HCT116 (cell line): ENCODE measurements at regions not wholly inside any gene's neighbourhood (a gene's known extent, or its start where the extent isn't known, plus 50 kb on each side); places are given as distances from the start of the nearest gene placed in this dataset.

Source experiments
- ATAC-seq: fragments of 200-7000 bp; cut with Tn5 transposase; 2 replicates; pipeline ENCODE4 v1.9.1; 2020; ENCODE audit warnings: mild to moderate bottlenecking, moderate library complexity
- BruUV-seq: library from RNA; stranded (reverse); fragments of 400-500 nt; replicated peaks from 2 replicates; lab custom pipeline; 2021; lab: Mats Ljungman, UMichigan
- CTCF ChIA-PET: fragments of 300-600 bp; sonication (Branson Sonifier 250); formaldehyde crosslinking; loops from one replicate; lab custom pipeline; 2021; ENCODE audit warnings: antibody characterized with exemption; lab: Charles Lee
- POLR2A ChIA-PET: fragments of 300-600, 350-600 bp; sonication (Branson Sonifier 250); formaldehyde crosslinking; loops from one replicate; lab custom pipeline; 2021; ENCODE audit warnings: antibody characterized with exemption; lab: Charles Lee
- RAD21 ChIA-PET, 2 experiments: fragments of 300-600 bp; sonication (Branson Sonifier 250); formaldehyde crosslinking; loops; one replicate each; lab custom pipeline; 2023; ENCODE audit warnings: low total read pairs in 2 of 2; ENCODE audit not compliant: uncharacterized antibody in 2 of 2, unreplicated experiment in 2 of 2, low non-redundant PET in 1 of 2; lab: Charles Lee
- DNase-seq: peaks from one replicate; pipeline ENCODE4 v3.0.0-alpha.2; 2010; ENCODE audit warnings: low read depth, low spot score
- H2AFZ ChIP-seq: fragments of 200-600 bp; shearing (Covaris generic), sonication (generic); 2 replicates; pipeline ENCODE4 v1.6.1; 2017; ENCODE audit warnings: low read depth, mixed run types, mixed read lengths, antibody characterized with exemption, low read length; ENCODE audit not compliant: poor library complexity, severe bottlenecking
- H3K27ac ChIP-seq: 2 replicates; pipeline ENCODE4 v1.5.1; 2012; ENCODE audit warnings: low read depth, low read length
- H3K27me3 ChIP-seq: fragments of 200-600 bp; sonication (generic); 2 replicates; pipeline ENCODE4 v1.6.1; 2016; ENCODE audit warnings: mixed run types, low read length, mixed read lengths; ENCODE audit not compliant: insufficient read depth
- H3K36me3 ChIP-seq, 2 experiments: fragments of 200-500 bp in 1 of 2; fragments of 200-600 bp in 1 of 2; sonication (Bioruptor generic) in 1 of 2; sonication (generic) in 1 of 2; 2 replicates each; pipeline versions ENCODE4 v1.5.1 to v1.6.1; 2014 to 2016; ENCODE audit warnings: low read length in 2 of 2, inconsistent platforms in 1 of 2, mixed read lengths in 1 of 2, mixed run types in 1 of 2; ENCODE audit not compliant: insufficient read depth in 2 of 2, control insufficient read depth in 1 of 2
- H3K4me1 ChIP-seq, 2 experiments: fragments of 200-600 bp in 1 of 2; sonication (generic) in 1 of 2; 2 replicates each; pipeline versions ENCODE4 v1.5.1 to v1.6.1; 2012 to 2017; ENCODE audit warnings: low read length in 2 of 2, inconsistent platforms in 1 of 2, mild to moderate bottlenecking in 1 of 2, mixed read lengths in 1 of 2, mixed run types in 1 of 2, moderate library complexity in 1 of 2; ENCODE audit not compliant: insufficient read depth in 2 of 2, control insufficient read depth in 1 of 2
- H3K4me2 ChIP-seq: fragments of 200-600 bp; sonication (generic); 2 replicates; pipeline ENCODE4 v1.6.1; 2017; ENCODE audit warnings: mixed run types, low read length, mixed read lengths
- H3K4me3 ChIP-seq, 2 experiments: fragments of 200-600 bp in 1 of 2; sonication (generic) in 1 of 2; replicated peaks in 1 of 2; 2 replicates each; pipeline ENCODE4 v1.5.1; 2011 to 2016; ENCODE audit warnings: low read length in 2 of 2, control low read depth in 1 of 2, low read depth in 1 of 2, mild to moderate bottlenecking in 1 of 2, mixed read lengths in 1 of 2, mixed run types in 1 of 2
- H3K79me2 ChIP-seq: fragments of 200-600 bp; sonication (generic); 2 replicates; pipeline ENCODE4 v1.6.1; 2017; ENCODE audit warnings: mild to moderate bottlenecking, mixed run types, low read length, moderate library complexity, mixed read lengths; ENCODE audit not compliant: insufficient read depth
- H3K9ac ChIP-seq: fragments of 200-600 bp; sonication (generic); 2 replicates; pipeline ENCODE4 v1.6.1; 2016; ENCODE audit warnings: low read length, mixed read lengths
- H3K9me2 ChIP-seq: fragments of 200-600 bp; sonication (generic), shearing (Covaris generic); 2 replicates; pipeline ENCODE4 v1.6.1; 2017; ENCODE audit warnings: mixed run types, mild to moderate bottlenecking, moderate library complexity; ENCODE audit not compliant: insufficient read depth
- H3K9me3 ChIP-seq, 2 experiments: fragments of 200-500 bp in 1 of 2; fragments of 200-600 bp in 1 of 2; sonication (Bioruptor generic) in 1 of 2; sonication (generic) in 1 of 2; 2 replicates each; pipeline ENCODE4 v1.6.1; 2014 to 2017; ENCODE audit warnings: low read length in 2 of 2, mixed read lengths in 2 of 2, inconsistent platforms in 1 of 2, low read depth in 1 of 2, mild to moderate bottlenecking in 1 of 2, mixed run types in 1 of 2, moderate library complexity in 1 of 2; ENCODE audit not compliant: control insufficient read depth in 1 of 2, insufficient read depth in 1 of 2
- H4K20me1 ChIP-seq: fragments of 200-600 bp; sonication (generic), shearing (Covaris generic); 2 replicates; pipeline ENCODE4 v1.6.1; 2017; ENCODE audit warnings: mixed run types, mild to moderate bottlenecking, moderate library complexity; ENCODE audit not compliant: insufficient read depth
- CBX3 ChIP-seq: IDR thresholded peaks from 2 replicates; pipeline ENCODE4 v1.6.1; 2012; ENCODE audit warnings: low read depth
- CEBPB ChIP-seq: IDR thresholded peaks from 2 replicates; pipeline ENCODE4 v1.6.1; 2012; ENCODE audit warnings: low read depth
- CTCF ChIP-seq, 3 experiments: fragments of 200-600 bp in 1 of 3; sonication (generic) in 1 of 3; IDR thresholded peaks in 2 of 3; conservative IDR thresholded peaks in 1 of 3; 2 replicates each; pipeline ENCODE4 v1.5.1; 2012 to 2017; ENCODE audit warnings: low read depth in 2 of 3, low read length in 2 of 3, antibody characterized with exemption in 1 of 3, borderline replicate concordance in 1 of 3, control low read depth in 1 of 3, mild to moderate bottlenecking in 1 of 3, mixed read lengths in 1 of 3, mixed run types in 1 of 3, moderate library complexity in 1 of 3; ENCODE audit not compliant: insufficient read depth in 1 of 3
- EGR1 ChIP-seq: IDR thresholded peaks from 2 replicates; pipeline ENCODE4 v1.6.1; 2012; ENCODE audit warnings: low read depth
- ELF1 ChIP-seq: IDR thresholded peaks from 2 replicates; pipeline ENCODE4 v1.6.1; 2012; ENCODE audit warnings: low read depth, borderline replicate concordance
- EZH2 ChIP-seq: fragments of 200-600 bp; sonication (generic); IDR thresholded peaks from 2 replicates; pipeline ENCODE4 v1.6.1; 2017; ENCODE audit warnings: antibody characterized with exemption, mixed run types
- FOSL1 ChIP-seq: IDR thresholded peaks from 2 replicates; pipeline ENCODE4 v1.6.1; 2012; ENCODE audit warnings: low read depth
- JUND ChIP-seq: IDR thresholded peaks from 2 replicates; pipeline ENCODE4 v1.6.1; 2012
- MAX ChIP-seq: IDR thresholded peaks from 2 replicates; pipeline ENCODE4 v1.6.1; 2012
- POLR2A ChIP-seq: IDR thresholded peaks from 2 replicates; pipeline ENCODE4 v1.7.0; 2011; ENCODE audit warnings: borderline replicate concordance; ENCODE audit not compliant: insufficient read depth, insufficient read length; ENCODE audit errors: extremely low read depth
- RAD21 ChIP-seq: IDR thresholded peaks from 2 replicates; pipeline ENCODE4 v1.6.1; 2012; ENCODE audit warnings: low read depth, mild to moderate bottlenecking
- SP1 ChIP-seq: IDR thresholded peaks from 2 replicates; pipeline ENCODE4 v1.6.1; 2012; ENCODE audit warnings: low read depth
- SRF ChIP-seq: IDR thresholded peaks from 2 replicates; pipeline ENCODE4 v1.6.1; 2012; ENCODE audit warnings: low read depth
- TCF7L2 ChIP-seq: IDR thresholded peaks from 2 replicates; pipeline ENCODE4 v1.7.0; 2011; ENCODE audit warnings: borderline replicate concordance, inconsistent platforms; ENCODE audit not compliant: insufficient read depth, insufficient read length; ENCODE audit errors: extremely low read depth
- ZFX ChIP-seq: fragments of 450-650 bp; IDR thresholded peaks from 2 replicates; pipeline ENCODE4 v1.6.1; 2017
- ZNF274 ChIP-seq: fragments of 200-500 bp; sonication (Bioruptor generic); IDR thresholded peaks from 2 replicates; pipeline ENCODE4 v1.6.1; 2014; ENCODE audit warnings: mild to moderate bottlenecking, low read depth, low read length, inconsistent platforms
- intact Hi-C: fragments of 100-400 bp; cut with micrococcal nuclease; formaldehyde crosslinking; loops from 2 replicates; pipeline ENCODE4 v1.10.0; 2022
- TF ChIP-seq, protein P1 (sequence below): IDR thresholded peaks from 2 replicates; pipeline ENCODE4 v1.6.1; 2012
- TF ChIP-seq, protein P2 (sequence below): IDR thresholded peaks from 2 replicates; pipeline ENCODE4 v1.6.1; 2011; ENCODE audit warnings: mild to moderate bottlenecking, low read length, moderate library complexity; ENCODE audit not compliant: insufficient replicate concordance; ENCODE audit errors: extremely low read depth

- H3K9me2 ChIP-seq, result no peaks in the 10 kb centered on the region
- H2AFZ ChIP-seq, result no peak overlapping the region
- intact Hi-C loops, result no loop called here
- 0 out of 2 replicates have a peak, but pooled peaks have one; percentile 22 for ATAC-seq
- no peak overlapping the region for H3K27ac ChIP-seq
- peaks cover 5 to 31% of the 10 kb centered on the region in 2 experiments; a peak in 2 of 4 replicates for H3K36me3 ChIP-seq
- H3K9me3 ChIP-seq, result no peaks in the 10 kb centered on the region
- H3K27me3 ChIP-seq, result no peaks in the 10 kb centered on the region
- no peak for DNase-seq
- no peak overlapping the region for H3K4me3 ChIP-seq
- BruUV-seq, result no TSS peak
- H3K4me2 ChIP-seq, result no peak overlapping the region
- no peaks in the 10 kb centered on the region for H3K79me2 ChIP-seq
- ChIA-PET CTCF (no interaction called here), POLR2A (no interaction called here), RAD21 (no interaction called here)
- H3K4me1 ChIP-seq, result no peaks in the 10 kb centered on the region
- TF ChIP-seq JUND (no peak), CEBPB (no peak), POLR2A (no peak), RAD21 (no peak), TCF7L2 (no peak), ELF1 (no peak), SRF (no peak), EGR1 (no peak), ZNF274 (no peak), FOSL1 (no peak), ZFX (no peak), CBX3 (no peak), MAX (no peak), SP1 (no peak), CTCF (IDR thresholded peaks at IDR 0.05 in 2 of 3, conservative IDR thresholded peaks at IDR 0.05 in 1 of 3; ENCODE audit: borderline replicate concordance in 1 of 3, insufficient read depth in 1 of 3, low read depth in 2 of 3, low read length in 2 of 3) (no peak), EZH2 (no peak)
- TF ChIP-seq, protein P1, sequence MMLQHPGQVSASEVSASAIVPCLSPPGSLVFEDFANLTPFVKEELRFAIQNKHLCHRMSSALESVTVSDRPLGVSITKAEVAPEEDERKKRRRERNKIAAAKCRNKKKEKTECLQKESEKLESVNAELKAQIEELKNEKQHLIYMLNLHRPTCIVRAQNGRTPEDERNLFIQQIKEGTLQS, result no peak
- TF ChIP-seq, protein P2, sequence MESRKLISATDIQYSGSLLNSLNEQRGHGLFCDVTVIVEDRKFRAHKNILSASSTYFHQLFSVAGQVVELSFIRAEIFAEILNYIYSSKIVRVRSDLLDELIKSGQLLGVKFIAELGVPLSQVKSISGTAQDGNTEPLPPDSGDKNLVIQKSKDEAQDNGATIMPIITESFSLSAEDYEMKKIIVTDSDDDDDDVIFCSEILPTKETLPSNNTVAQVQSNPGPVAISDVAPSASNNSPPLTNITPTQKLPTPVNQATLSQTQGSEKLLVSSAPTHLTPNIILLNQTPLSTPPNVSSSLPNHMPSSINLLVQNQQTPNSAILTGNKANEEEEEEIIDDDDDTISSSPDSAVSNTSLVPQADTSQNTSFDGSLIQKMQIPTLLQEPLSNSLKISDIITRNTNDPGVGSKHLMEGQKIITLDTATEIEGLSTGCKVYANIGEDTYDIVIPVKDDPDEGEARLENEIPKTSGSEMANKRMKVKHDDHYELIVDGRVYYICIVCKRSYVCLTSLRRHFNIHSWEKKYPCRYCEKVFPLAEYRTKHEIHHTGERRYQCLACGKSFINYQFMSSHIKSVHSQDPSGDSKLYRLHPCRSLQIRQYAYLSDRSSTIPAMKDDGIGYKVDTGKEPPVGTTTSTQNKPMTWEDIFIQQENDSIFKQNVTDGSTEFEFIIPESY, result no peak
- H3K9ac ChIP-seq, result no peak overlapping the region
- H4K20me1 ChIP-seq, result no peaks in the 10 kb centered on the region
Measured at GRCh38 chr19:5207806-5208205, 132.8 kb downstream of the PTPRS start.
